NCI-H2081 (cell line): ENCODE measurements at regions not wholly inside any gene's neighbourhood (a gene's known extent, or its start where the extent isn't known, plus 50 kb on each side); places are given as distances from the start of the nearest gene placed in this dataset.

Experiments used
- DNase-seq, 2 experiments: peaks; one replicate each; lab custom pipeline; 2025; lab: John Stamatoyannopoulos, UW

- no peak for DNase-seq
Measured at GRCh38 chr13:107035186-107035585, 467.2 kb upstream of the ARGLU1 start.

DNA sequence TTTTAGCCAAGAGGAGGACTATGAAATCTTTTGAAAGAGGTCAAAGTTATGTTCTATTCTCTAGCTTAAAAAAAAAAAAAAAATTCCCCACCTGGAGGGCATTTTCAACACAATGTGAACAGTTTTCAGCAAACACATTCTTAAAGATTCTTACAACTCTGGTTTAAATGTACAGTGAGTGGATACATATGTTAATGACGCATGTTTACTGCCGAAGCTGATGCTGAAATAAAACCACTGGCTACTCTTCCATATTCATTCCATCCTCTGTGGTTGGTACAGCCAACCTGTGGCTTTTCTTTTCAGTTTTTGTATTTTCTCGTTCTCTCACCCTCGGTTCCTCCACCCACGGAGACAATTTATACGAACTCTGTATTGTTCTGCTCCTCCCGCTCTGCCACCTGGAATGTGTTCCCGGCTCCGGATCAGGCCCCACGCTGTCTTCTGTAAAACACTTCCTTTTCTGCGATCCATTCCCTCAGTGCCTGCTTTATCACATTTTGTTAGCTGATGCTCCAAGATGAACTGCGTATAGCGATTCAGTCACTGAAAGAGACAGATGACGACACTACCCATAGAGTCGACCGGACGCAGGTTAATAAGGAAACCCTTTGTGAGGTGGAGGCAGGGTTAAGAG, 466.4 kb upstream of the ARGLU1 start:
- DNase-seq, result no peak

- DNase-seq, result no peak
Measured at GRCh38 chr13:107031716-107032115, 463.8 kb upstream of the ARGLU1 start.

GRCh38 chr13:107028751-107029150, 460.8 kb upstream of the ARGLU1 start:
- DNase-seq, result no peak

- DNase-seq, result no peak
Measured at GRCh38 chr13:107025991-107026390, 458.1 kb upstream of the ARGLU1 start.

- no peak for DNase-seq
Measured at GRCh38 chr13:107023335-107023734, 455.4 kb upstream of the ARGLU1 start.

GRCh38 chr13:107020393-107020792, 452.5 kb upstream of the ARGLU1 start:
- DNase-seq, result no peak

GRCh38 chr13:107018285-107018684, 450.3 kb upstream of the ARGLU1 start:
- DNase-seq, result no peak

GRCh38 chr13:107006661-107007060, 438.7 kb upstream of the ARGLU1 start:
- DNase-seq, result no peak

- no peak for DNase-seq
Measured at GRCh38 chr13:107005577-107005976, 437.6 kb upstream of the ARGLU1 start.

GRCh38 chr13:107003911-107004310, 436.0 kb upstream of the ARGLU1 start:
- no peak for DNase-seq

DNA sequence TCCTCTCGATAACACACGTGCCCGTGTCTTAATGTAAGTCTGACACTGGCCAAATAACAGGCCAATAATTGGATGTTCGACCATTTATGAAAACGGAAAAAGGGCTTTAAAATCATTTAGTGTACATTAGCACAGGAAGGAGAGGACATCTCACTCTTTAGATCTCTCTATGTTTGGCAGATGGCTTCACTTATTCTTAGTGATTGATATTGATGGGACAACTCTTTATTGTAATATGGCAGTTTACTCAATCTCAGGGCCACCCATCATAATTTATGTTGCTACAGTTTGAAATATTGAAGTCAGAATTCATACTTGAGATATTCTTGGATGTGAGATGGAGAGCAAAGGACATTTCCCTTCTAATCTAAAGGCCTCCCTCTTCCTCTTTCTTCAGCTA, 430.7 kb upstream of the ARGLU1 start:
- DNase-seq, result no peak

DNA sequence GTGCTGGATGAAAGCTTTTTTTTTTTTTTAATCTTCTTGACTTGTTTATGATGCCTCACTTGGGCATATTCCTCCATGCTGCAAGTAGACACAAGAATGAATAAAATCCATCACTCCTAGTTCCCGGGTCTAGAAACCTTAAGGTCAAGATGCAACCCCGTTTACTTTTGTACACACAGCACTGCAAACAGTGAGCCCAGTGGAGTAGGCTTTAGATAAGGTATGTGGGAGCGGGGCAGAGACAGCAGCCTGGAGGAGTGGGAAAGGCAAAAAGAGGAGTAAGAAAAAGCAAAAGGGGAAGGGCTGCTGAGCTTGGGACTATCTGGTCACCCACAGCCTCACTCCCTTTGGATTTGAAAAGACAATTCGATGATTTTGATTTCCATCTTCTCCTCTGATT, 429.8 kb upstream of the ARGLU1 start:
- no peak for DNase-seq

DNA sequence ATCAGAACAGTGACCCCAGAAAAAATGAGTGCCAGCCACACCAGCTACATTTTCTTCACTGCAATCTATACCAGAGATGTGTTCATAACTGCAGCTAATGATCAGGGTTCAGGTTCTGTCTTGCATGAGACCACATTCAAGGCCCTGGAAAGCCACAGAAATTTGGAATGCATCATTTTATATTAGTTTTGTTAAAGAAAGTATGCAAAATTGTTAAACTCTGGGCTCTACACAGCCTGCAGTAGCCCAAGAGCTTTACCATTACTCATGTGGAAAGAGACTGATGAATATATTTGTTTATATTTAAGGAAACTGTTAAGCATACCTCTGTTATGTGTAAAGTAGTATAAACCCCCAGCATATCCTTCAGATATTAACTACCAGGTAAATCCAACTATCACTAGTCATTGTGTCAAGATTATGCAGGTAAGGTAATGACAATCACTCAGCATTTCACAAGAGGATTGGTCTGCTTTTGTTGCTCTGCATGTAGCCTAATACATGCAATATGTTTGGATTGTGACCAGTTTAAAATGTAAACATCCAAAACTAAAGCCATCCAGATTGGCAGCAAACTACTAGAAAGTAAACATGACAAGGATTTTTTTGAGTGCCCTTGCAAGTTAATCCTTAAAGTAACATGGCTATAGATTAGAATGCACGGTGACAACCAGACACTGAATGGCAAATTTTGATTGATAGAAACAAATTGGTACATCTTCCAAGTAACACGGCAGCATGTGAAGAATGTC, 429.1 kb upstream of the ARGLU1 start:
- DNase-seq, result no peak

- DNase-seq, result no peak
Measured at GRCh38 chr13:106990594-106990993, 422.7 kb upstream of the ARGLU1 start.

DNA sequence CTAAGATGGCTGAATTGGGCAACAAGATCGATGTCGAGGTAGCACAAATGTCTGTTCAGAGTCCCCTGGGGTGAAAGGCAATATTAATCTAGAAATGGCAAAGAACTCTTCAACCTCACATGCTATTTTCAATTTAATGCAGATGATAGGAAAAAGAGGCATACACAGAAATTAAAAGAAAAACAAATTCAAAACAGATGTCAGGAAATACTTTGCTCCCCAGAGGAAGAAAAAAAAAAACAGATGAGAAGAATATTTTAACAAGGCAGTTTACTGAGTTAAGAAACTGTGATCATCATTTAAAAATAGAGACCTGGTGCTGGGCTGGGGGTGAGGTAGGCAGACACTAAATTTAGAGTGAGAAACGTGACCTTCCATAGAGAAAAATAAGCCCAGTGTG, 421.9 kb upstream of the ARGLU1 start:
- DNase-seq, result no peak

DNA sequence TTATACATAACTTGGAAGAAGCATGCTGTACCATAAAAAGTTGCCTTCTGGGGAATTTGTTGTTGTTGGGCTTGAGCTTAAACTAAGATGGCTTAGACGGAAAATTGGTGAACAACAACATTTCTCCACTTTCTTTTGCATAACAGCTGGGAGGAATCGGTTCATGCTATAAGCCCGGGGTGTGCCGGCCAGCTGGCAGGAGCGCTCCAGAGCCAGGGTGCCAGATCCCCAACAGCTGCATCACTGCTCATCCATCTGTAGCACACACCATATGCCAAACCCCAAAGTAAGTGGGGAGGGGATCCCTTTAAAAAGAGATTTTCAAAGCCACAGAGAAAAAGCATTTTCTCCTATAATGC, 419.5 kb upstream of the ARGLU1 start:
- no peak for DNase-seq

DNA sequence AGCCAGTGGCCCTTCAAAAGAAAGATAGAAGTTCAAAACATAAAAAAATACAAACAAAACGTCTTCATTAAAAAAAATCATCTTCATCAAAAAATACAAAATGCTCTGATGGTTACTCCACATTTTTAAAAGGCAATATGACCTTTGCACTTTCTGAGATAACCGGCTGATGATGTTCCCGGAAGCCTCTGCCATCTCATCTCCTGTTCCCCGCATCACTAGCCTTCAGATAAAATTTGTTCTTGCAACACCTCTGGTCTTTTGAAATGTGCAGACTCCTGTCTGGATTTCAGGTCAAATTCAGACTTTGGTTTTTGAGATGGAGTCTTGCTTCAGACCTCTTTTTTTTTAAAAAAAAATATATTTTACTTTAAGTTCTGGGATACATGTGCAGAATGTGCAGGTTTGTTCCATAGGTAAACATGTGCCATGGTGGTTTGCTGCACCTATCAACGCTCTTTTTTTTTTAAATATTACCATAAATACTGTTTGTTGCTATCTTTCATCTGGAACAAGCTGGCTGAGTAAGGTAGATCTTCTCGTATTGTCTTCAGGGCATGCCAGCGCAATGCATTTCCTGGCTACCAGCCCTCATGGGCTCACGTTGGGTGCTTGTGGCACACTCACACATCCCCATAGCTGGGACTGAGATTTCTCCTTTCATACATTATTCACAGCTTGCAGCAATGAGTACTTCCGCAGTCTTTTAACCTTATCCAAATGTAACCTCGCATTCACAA, 418.9 kb upstream of the ARGLU1 start:
- no peak for DNase-seq

DNA sequence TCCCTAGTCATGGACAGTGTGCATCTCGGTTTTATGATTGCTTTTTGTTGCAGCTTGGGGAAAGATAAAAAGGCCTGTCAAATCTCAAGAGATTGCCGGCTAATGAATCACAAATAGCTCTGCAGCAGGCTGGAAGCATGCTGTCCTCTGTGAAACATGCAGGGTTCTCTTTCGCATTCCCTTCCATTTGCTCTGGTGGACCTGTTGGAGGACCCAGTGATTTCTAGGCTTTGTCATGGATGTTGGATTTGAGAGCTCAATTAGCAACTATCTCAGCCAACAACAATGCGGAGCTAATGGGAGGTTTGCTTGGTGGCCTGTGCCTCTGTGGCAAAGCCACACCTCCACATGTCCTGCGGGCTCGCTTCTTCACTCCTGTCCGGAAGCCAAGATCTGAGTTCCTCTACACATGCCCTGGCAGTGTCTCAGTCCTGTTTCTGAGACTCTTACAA, 418.1 kb upstream of the ARGLU1 start:
- no peak for DNase-seq

DNA sequence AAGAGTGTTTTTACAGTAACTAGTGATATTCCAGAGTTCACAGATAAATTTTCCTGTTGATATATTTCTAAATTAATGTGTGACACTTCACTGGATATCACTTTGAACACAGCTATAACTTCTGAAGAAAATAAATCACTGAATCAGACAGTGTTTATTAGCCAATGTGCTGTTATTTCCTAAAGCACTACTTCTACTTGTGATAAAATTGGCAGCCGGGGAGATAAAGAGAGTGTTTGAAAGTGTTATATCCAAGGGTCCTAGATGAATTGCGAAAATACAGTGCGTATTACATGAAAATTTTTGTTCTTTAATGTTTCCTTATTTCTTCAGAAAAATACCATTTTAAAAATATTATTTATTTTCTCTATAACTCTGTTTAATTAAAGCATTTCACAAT, 417.5 kb upstream of the ARGLU1 start:
- DNase-seq, result no peak

GRCh38 chr13:106981051-106981450, 413.1 kb upstream of the ARGLU1 start:
- DNase-seq, result no peak

DNA sequence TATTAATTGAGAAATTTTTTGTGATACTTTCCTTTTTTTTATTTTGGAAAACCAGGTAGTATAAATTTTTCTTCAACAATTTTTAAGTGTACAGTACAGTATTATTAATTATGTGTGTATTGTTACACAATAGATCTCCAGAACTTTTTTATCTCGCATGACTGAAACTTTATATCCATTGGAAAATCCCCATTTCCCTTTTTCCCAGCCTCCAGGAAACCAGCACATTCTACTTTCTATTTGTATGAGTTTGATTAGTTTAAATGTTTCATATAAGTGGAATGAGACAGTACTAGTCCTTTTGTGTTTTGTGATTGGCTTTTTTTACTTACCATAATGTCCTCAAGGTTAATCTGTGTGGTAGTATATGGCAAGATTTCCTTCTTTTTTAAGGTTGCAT, 399.5 kb upstream of the ARGLU1 start:
- DNase-seq, result no peak

DNA sequence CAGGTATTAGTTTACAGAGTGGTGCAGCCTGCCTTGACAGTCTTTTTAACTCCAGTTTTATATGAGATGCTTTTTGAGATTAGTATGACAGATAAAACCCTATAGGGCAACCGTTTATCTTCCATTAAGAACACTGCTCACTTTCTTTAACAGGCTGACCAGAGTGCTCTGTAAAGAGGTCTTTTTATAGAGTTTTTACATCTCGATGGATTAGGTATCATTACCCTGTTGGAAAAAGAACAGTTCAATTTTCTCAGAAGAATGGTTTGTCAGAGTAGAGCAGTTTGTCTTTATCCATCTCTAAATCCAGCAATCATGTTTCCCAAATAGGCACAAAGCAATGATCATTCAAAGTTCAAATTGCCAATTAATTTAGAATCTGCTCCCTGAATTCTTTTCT, 395.2 kb upstream of the ARGLU1 start:
- no peak for DNase-seq
